NAMALWA (cell line): ENCODE measurements at regions not wholly inside any gene's neighbourhood (a gene's known extent, or its start where the extent isn't known, plus 50 kb on each side); places are given as distances from the start of the nearest gene placed in this dataset.
"Not testable (repeated sequence)": the region's sequence is repeated elsewhere in the genome, so short reads cannot be mapped to it uniquely, and the experiment has no call there.

Experiments
- DNase-seq: peaks from one replicate; pipeline ENCODE4 v3.0.0-alpha.2; 2015; ENCODE audit warnings: low spot score

GRCh38 chr11:79648766-79649520, 208.1 kb upstream of the TENM4 start:
- DNase-seq, result no peak

GRCh38 chr11:79637219-79637618, 196.4 kb upstream of the TENM4 start:
- no peak for DNase-seq

GRCh38 chr11:79634905-79635304, 194.1 kb upstream of the TENM4 start:
- no peak for DNase-seq

GRCh38 chr11:79627281-79627680, 186.5 kb upstream of the TENM4 start:
- no peak for DNase-seq

GRCh38 chr11:79626135-79627075, 185.6 kb upstream of the TENM4 start:
- no peak for DNase-seq

GRCh38 chr11:79623375-79623774, 182.5 kb upstream of the TENM4 start:
- DNase-seq, result no peak

GRCh38 chr11:79617561-79617960, 176.7 kb upstream of the TENM4 start:
- DNase-seq, result no peak

- DNase-seq, result no peak
Observed at GRCh38 chr11:79616392-79616851, 175.6 kb upstream of the TENM4 start.

GRCh38 chr11:79615425-79615824, 174.6 kb upstream of the TENM4 start:
- no peak for DNase-seq

GRCh38 chr11:79610678-79611077, 169.8 kb upstream of the TENM4 start:
- no peak for DNase-seq

- no peak for DNase-seq
Observed at GRCh38 chr11:79610139-79610538, 169.3 kb upstream of the TENM4 start.

GRCh38 chr11:79609511-79609910, 168.7 kb upstream of the TENM4 start:
- DNase-seq, result no peak

GRCh38 chr11:79606461-79606860, 165.6 kb upstream of the TENM4 start:
- not testable (repeated sequence) for DNase-seq

GRCh38 chr11:79600711-79601110, 159.9 kb upstream of the TENM4 start:
- no peak for DNase-seq

GRCh38 chr11:79594834-79595233, 154.0 kb upstream of the TENM4 start:
- no peak for DNase-seq

- DNase-seq, result no peak
Observed at GRCh38 chr11:79592824-79593223, 152.0 kb upstream of the TENM4 start.

GRCh38 chr11:79592406-79592805, 151.6 kb upstream of the TENM4 start:
- no peak for DNase-seq

- no peak for DNase-seq
Observed at GRCh38 chr11:79582434-79582833, 141.6 kb upstream of the TENM4 start.

- DNase-seq, result no peak
Observed at GRCh38 chr11:79579063-79579462, 138.2 kb upstream of the TENM4 start.

- DNase-seq, result no peak
Observed at GRCh38 chr11:79578116-79578515, 137.3 kb upstream of the TENM4 start.

- no peak for DNase-seq
Observed at GRCh38 chr11:79575701-79576100, 134.9 kb upstream of the TENM4 start.

GRCh38 chr11:79570104-79570503, 129.3 kb upstream of the TENM4 start:
- DNase-seq, result no peak

GRCh38 chr11:79564288-79564925, 123.6 kb upstream of the TENM4 start:
- DNase-seq, result no peak
